CD1c-positive myeloid dendritic cell (primary cell): ENCODE measurements at regions not wholly inside any gene's neighbourhood (a gene's known extent, or its start where the extent isn't known, plus 50 kb on each side); places are given as distances from the start of the nearest gene placed in this dataset.

Experiments
- DNase-seq: peaks from one replicate; pipeline ENCODE4 v3.0.0-alpha.2; 2016; ENCODE audit errors: extremely low spot score

- DNase-seq, result no peak
Measured at GRCh38 chr10:124165311-124165710, 71.9 kb upstream of the CHST15 start.

DNA sequence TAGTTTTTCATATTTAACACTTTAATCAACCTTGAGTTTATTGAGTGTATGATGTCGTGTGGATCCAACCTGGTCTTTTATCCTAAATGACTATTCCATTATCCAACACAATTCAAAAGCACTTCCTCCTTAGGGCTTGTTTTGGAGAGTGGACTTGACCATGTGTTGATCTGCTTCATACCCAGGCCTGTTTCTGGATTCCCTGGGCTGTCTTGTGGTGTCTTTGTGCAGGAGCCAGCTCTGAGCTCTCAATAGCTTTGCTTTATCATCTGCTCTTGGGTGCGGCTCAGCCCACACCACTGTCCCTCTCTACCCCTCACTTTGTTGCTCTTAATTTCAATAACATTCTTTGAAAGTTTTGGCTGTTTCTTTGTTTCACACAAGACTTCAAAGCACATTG is 70.9 kb upstream of the CHST15 start:
- DNase-seq, result no peak

DNA sequence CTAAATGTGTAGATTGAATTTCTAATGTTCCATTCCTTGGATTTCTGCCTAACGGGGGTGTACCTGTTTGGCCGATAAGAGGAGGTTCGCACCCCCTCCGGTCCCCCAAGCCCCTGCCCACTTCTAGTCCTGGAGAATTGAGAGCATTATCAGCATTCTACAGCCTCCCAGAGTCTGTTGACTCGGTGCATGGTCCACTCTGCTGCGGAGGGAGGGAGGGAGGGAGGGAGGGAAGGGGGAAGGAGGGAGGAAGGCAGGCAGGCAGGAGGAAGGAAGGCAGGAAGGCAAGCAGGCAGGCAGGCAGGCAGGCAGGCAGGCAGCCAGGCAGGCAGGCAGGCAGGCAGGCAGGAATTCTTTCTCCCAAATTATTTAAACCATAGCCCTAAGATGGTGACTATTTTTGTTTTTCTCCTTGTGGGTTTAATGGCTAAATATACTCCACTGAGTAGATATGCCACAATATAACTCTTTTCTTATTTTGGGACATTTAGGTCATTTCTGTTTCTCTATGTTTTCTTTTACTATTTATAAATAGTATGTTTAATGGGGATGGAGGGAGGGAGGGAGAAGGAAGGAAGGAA is 69.5 kb upstream of the CHST15 start:
- DNase-seq, result no peak

DNA sequence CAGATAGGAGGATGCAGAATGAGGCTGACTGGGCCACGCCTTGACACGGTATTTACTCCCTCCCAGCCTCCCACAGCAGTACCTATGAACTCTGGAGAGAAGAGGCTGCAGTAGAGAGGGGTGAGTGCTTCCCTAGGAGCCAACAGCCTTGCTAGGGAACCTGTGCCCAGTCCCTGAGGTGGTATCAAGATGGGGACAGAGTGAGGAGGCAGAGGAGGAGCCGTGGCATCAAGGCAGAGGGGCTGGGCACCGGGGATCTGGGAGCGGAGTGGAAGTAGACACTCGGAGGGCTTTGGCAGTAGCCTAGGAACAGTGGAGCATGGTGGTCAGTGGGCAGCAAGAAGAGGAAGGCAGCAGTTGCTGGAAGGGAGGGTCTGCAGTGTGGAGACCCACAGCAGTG is 68.7 kb upstream of the CHST15 start:
- no peak for DNase-seq

GRCh38 chr10:124161601-124162000 is 68.2 kb upstream of the CHST15 start:
- no peak for DNase-seq

GRCh38 chr10:124160943-124161582 is 67.7 kb upstream of the CHST15 start:
- DNase-seq, result no peak

DNA sequence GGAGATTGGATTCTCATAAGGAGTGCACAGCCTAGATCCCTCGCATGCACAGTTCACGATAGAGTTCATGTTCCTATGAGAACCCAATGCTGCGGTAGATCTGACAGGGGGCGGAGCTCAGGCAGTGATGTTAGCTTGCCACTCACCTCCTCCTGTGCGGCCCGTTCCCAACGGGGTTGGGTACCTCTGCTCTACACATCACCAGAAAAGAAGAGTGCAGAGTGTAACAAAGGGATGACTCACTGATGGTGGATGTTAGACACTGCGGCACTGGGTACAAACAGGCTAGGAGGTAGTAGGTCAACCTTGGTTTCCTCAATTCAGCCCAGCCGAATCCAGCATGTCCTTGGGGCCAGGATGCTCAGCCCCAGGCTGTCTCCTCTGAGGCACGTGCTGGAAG is 66.8 kb upstream of the CHST15 start:
- DNase-seq, result no peak

- no peak for DNase-seq
Measured at GRCh38 chr10:124159153-124159552, 65.8 kb upstream of the CHST15 start.

- DNase-seq, result no peak
Measured at GRCh38 chr10:124158592-124158991, 65.2 kb upstream of the CHST15 start.

DNA sequence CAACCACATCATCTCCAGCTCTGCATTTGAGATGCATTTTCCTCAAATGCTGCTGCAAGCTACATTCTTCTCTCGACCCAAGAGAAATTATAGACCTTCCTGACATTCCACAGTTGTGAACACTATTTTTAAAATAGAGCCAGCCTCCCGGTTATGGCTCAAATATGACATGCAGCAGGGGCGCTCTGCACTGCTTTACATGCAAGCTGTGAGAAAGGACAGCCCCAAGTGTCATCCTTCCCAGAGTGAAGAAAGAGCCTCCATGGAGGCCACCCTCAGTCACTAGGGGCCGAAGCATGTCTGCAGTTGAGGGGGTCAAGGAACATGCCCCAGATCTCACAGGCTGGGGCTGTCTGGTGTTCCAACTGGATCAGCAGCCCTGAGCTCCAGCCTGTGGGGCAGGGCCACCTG is 63.9 kb upstream of the CHST15 start:
- no peak for DNase-seq

DNA sequence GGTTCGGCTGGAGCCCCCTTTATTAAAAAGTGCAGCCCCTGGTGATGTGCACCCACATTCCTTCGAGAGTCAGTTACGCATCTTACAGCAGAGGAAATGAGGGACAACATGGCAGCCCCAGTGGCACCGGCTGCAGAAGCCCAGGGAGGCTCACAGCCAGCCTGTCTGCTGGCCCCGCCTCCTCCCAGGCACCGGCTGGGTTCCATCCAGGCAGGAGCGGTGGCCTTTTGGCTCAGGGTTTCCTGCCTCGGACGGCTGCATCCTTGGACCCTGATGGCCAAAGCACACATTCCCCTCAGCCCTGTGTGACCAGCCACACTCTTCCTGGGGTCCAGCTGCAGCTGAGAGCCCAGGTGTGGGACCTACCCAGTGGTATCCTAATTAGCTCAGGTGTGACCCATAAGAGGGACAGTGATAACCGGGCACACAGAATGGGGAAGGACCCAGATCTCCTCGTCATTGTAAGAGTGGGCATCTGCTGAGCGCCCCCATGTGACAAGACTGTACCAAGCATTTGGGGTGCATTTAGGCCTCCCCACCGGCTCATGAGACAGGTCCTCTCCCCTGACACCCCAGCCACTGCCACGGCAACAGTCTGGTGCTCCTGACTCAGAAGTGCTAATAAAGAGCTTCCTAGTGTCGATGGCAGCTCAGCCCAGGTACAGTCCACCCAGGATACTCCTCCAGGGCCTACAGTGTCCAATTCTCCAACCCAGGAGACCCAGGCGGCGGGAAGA is 63.3 kb upstream of the CHST15 start:
- DNase-seq, result no peak

GRCh38 chr10:124155781-124156435 is 62.5 kb upstream of the CHST15 start:
- DNase-seq, result no peak

- peak; percentile 59 for DNase-seq
Measured at GRCh38 chr10:124153023-124153826, 59.8 kb upstream of the CHST15 start.

DNA sequence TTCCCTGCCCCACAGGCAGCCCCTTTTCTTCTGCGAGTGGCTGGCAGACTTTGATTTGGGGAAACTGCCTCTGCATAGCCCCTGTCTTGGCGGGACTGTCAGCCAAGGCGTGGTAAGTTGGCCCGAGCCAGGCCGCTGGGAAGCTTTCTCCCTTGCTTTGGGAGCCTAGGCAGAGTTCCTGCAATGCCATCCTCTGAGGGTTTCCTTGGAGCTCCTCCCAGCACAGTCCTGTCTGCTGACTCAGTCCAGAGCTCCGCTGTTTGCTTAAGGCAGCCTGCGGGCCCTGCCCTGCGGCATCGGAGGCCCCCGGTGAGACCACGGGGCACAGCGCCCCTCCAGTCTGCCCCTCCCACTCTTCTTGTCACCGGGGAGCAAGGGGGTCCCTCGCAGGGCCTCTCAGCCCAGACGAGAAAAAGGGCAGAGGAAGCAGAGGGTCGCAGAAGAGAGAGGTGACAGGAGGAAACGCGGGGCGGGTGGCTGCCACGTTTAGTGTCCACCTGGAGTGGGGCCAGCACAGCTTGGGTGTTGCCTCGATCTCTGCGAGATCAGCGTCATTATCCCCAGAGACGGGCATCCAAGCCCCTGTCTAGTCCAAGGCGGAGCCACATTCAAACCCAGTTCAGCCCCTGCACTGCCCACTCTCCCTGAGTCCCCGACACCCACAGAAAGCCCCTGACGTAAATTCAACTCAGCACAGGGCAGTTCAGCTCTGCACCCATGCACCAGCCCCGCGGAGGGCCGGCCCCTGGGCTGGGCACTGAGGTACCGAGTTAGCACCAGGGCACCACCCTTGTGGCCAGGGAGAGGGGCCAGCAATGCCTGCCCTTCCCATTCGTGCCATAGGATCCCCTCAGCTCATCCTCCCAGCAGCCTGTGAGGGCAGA is 59.0 kb upstream of the CHST15 start:
- peak; percentile 21 for DNase-seq

DNA sequence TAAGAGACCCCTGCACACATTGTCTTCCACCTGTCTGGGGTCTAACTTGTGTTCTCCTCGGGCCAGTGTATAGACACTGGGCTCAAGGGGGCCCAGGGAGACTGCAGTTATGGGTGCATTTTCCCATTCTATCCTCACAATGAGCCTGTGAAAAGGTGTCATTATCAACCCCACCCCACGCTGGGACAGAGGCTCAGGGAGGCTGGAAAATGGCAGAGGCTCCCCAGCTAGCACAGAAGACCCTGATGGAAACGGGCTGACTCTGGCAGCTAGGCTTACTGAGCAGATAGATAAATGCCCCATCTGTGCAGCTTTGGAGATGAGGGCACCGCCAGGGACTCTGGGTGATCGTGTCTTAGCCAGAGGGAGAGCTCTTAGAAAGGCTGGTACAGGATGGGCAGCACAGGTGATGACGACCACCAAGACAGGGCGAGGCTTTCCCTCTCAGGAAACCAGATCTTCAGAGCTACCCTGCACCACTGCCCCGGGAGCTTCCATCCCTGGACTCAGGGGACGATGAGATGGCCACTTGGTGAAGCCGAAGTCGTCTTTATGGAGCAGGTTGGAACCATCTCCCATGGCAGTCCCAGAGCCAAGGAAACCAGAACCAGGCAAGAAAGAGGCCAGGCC is 58.2 kb upstream of the CHST15 start:
- DNase-seq, result no peak

DNA sequence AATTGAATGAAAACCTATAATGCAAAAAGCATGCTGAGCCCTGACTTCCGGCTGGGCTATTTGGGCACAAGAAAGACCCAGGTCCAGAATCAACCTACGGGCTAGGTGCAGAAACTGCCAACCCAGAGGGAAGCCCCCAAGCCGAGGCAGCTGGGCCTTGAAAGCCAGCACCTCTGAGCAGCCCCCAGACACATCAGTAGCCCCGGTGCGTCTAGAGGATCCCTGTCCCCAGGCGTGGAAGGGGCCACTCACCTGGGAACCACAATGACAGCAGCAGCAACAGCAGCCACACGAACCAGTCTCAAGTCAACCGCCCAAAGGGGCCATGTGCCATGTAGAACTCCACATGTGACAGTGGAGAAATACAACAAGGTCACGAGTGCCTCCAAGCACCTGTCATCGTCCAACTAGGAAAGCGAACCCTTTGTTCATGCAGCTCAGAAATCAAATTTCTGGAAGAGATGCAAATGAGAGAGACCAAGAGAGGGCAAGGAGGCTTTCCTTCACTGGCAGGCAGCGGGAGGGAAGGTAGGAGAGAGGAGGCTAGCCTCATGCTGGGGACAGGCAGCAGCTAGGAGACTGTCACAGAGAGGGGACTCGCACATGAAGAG is 57.5 kb upstream of the CHST15 start:
- DNase-seq, result no peak

GRCh38 chr10:124150189-124150806 is 56.9 kb upstream of the CHST15 start:
- no peak for DNase-seq

- DNase-seq, result no peak
Measured at GRCh38 chr10:124149189-124150042, 56.0 kb upstream of the CHST15 start.
